Ammon's horn (tissue), 1 donor: ENCODE measurements at regions not wholly inside any gene's neighbourhood (a gene's known extent, or its start where the extent isn't known, plus 50 kb on each side); places are given as distances from the start of the nearest gene placed in this dataset.
"Not testable (repeated sequence)": the region's sequence is repeated elsewhere in the genome, so short reads cannot be mapped to it uniquely, and the experiment has no call there.

Experiments
- DNase-seq: peaks from one replicate; pipeline ENCODE4 v3.0.0-alpha.2; 2016; ENCODE audit warnings: low spot score

GRCh38 chr14:56422221-56422620, 157.4 kb upstream of the TMEM260 start:
- no peak for DNase-seq

GRCh38 chr14:56422703-56423213, 156.8 kb upstream of the TMEM260 start:
- peak; percentile 69 for DNase-seq

- DNase-seq = no peak
These were observed 156.1 kb upstream of the TMEM260 start for GRCh38 chr14:56423544-56423943.

- no peak for DNase-seq
These were observed 148.6 kb upstream of the TMEM260 start for GRCh38 chr14:56431013-56431412.

GRCh38 chr14:56449670-56450213, 129.9 kb upstream of the TMEM260 start:
- no peak for DNase-seq

- DNase-seq = no peak
These were observed 126.7 kb upstream of the TMEM260 start for GRCh38 chr14:56452940-56453339.

- not testable (repeated sequence) for DNase-seq
These were observed 124.9 kb upstream of the TMEM260 start for GRCh38 chr14:56454680-56455079.

GRCh38 chr14:56460469-56460868, 119.1 kb upstream of the TMEM260 start:
- no peak for DNase-seq

GRCh38 chr14:56461276-56462275, 118.0 kb upstream of the TMEM260 start:
- DNase-seq = no peak

GRCh38 chr14:56463271-56463890, 116.2 kb upstream of the TMEM260 start:
- no peak for DNase-seq

- no peak for DNase-seq
These were observed 108.5 kb upstream of the TMEM260 start for GRCh38 chr14:56471056-56471455.

GRCh38 chr14:56474419-56475022, 105.1 kb upstream of the TMEM260 start:
- DNase-seq = peak; percentile 54

GRCh38 chr14:56482310-56482911, 97.2 kb upstream of the TMEM260 start:
- DNase-seq = no peak

- DNase-seq = peak; percentile 18
These were observed 92.4 kb upstream of the TMEM260 start for GRCh38 chr14:56487090-56487667.

- no peak for DNase-seq
These were observed 91.8 kb upstream of the TMEM260 start for GRCh38 chr14:56487761-56488160.

GRCh38 chr14:56488306-56488705, 91.3 kb upstream of the TMEM260 start:
- no peak for DNase-seq

GRCh38 chr14:56490379-56490778, 89.2 kb upstream of the TMEM260 start:
- peak; percentile 40 for DNase-seq

GRCh38 chr14:56491299-56492285, 88.0 kb upstream of the TMEM260 start:
- DNase-seq = peak; percentile 55

GRCh38 chr14:56494167-56494566, 85.4 kb upstream of the TMEM260 start:
- DNase-seq = peak; percentile 10

- DNase-seq = no peak
These were observed 81.5 kb upstream of the TMEM260 start for GRCh38 chr14:56498112-56498511.
